NCI-H446 treated with DMSO at 0.1 percent for 48 hours (cell line): ENCODE measurements at regions not wholly inside any gene's neighbourhood (a gene's known extent, or its start where the extent isn't known, plus 50 kb on each side); places are given as distances from the start of the nearest gene placed in this dataset.

Source experiments
- DNase-seq: peaks from one replicate; lab custom pipeline; 2025; lab: John Stamatoyannopoulos, UW

DNA sequence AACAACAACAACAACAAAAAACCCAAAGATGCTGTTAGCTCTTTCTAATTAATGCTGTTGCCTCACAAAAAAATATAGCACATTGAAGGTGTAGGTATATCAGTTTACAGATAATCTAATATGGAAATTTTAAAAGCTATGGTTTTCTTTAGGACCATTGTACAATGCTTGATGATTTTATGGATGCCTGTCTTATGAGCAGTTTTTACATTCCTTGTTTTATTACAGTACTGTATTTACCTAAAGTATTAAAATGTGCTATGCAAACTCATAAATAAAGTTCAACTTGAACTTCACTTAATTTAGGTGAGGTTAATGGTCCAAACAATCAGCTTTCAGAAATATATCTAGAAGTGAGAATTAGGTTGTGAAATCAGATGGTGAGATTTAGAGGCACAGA is 212.2 kb upstream of the GOLIM4 start:
- DNase-seq = no peak

GRCh38 chr3:168295027-168295426 is 199.3 kb upstream of the GOLIM4 start:
- no peak for DNase-seq

DNA sequence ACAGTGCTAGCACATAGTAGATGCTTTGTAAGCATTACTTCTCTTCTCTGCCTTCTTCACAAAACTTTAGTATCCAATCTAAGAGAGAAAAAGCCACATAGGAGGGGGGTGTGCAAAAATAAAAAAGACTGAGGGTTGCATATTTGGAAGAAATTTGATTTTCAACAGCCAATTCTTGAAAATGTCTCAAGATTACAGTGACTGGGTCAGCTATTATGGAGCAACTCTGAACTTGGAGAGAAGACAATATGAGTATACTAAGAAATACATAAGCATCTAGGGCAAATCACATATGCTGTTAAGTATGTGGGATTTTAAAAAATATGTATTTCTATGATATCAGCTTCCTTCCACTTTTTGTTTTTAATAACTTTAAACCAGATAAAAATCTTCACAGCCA is 196.6 kb upstream of the GOLIM4 start:
- no peak for DNase-seq

GRCh38 chr3:168289471-168290008 is 193.8 kb upstream of the GOLIM4 start:
- DNase-seq = no peak

- DNase-seq = no peak
Measured at GRCh38 chr3:168288511-168289401, 193.0 kb upstream of the GOLIM4 start.

DNA sequence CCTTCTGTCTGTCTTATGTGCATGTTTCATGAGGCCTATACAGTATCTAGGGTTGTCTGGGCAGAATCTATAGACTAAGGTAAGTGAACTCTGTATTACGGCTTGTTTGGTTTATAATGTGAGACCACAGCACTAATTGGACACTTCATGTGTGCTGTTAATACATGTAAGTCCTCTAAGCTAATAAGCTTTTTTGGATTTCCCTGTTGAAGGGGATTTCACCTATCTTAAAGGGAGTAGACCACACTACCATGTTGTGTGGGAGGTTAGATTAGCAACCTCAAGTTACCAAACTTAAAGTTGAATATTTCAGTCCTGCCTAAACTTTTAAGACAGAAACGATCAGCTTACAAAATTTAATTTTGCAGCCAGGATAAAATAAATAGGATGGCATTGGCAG is 189.8 kb upstream of the GOLIM4 start:
- DNase-seq = no peak

- DNase-seq = no peak
Measured at GRCh38 chr3:168284728-168285127, 189.0 kb upstream of the GOLIM4 start.

- DNase-seq = no peak
Measured at GRCh38 chr3:168275662-168276061, 179.9 kb upstream of the GOLIM4 start.

DNA sequence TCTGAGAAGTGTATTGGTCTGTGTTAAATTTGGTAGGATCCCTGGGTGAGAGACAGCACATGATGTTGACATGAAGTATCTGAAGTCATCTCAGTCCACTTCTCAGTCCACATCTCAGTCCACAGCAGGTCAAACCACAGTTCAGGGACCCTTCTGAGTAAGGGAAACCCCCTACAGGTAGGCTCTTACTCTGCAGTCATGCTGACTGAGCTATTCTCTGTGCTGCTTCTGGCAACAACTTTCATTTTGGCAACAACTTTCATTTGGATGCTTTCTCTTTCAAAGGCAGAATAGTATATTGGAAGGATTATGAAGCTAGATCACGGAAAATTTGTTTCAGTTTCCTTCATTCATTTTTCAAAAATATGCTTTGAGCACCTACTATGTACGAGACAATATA is 178.2 kb upstream of the GOLIM4 start:
- DNase-seq = no peak

DNA sequence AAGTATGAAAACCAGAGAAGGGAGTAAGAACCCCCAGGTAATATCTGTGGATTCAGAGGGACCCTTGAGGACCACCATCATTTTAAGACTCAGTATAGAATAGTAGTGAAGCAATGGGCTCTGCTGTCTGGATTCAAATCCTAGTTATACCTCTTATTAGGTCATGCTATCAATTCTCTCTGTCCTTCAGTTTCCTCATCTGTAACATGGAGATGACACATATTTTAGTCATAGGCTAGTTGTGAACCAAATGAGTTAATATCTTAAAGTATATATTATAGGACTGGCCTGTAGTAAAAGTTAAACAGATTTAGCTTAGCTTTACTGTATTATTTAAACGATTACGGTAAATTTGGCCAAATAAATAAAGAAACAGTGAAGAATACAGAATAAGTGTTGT is 177.3 kb upstream of the GOLIM4 start:
- no peak for DNase-seq

DNA sequence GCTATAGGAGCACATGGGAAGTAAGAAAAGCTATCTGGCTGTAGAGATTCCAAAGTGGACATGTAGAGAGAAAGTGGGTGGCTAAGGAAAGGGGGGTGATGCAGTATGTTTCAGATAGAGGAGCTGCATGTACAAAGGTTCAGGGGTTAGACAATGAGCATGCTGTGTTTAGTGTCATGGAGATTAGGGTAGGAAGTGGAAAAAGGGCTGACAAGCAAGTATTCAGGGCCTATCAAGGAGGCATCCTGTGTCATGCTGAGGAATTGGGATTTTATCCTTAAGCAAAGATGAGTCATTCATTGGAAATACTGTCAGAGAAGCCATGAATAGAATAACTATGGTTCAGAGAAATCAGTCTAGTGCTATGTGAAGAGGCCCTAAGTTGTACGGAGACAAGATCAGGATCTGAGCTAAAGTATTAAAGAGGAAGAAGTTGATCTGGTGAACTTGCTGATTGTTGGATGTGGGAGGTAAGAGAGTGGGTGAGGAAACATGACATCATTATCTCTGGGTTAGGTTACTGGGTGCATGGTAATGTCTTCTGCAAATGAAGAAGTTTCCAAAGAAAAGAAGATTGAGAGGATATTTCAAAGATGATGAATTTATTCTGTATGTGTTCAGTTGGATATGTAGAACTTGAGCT is 176.7 kb upstream of the GOLIM4 start:
- DNase-seq = no peak

GRCh38 chr3:168271932-168272331 is 176.2 kb upstream of the GOLIM4 start:
- no peak for DNase-seq

DNA sequence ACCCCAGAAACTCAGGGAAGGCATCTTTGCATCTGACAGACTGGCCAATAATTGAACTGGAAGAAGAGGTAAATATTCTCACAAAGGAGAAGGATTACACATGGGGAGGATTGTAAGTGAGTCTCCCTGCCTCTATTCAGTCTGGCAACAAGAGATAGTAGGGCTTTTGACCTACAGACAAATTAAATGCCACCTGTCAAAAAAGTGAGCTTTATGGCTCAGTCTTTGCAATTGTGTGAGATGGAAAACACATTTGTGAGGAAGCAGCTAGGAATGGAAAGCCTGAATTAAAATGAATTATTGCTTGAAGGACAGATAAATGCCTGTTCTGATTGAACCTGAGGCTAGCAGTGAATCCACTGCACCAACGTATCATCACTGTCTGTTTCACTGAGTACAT is 173.3 kb upstream of the GOLIM4 start:
- DNase-seq = no peak

- no peak for DNase-seq
Measured at GRCh38 chr3:168267179-168267578, 171.5 kb upstream of the GOLIM4 start.

GRCh38 chr3:168266335-168266734 is 170.6 kb upstream of the GOLIM4 start:
- DNase-seq = no peak

- DNase-seq = no peak
Measured at GRCh38 chr3:168262887-168263286, 167.2 kb upstream of the GOLIM4 start.

GRCh38 chr3:168260859-168261258 is 165.1 kb upstream of the GOLIM4 start:
- DNase-seq = no peak

DNA sequence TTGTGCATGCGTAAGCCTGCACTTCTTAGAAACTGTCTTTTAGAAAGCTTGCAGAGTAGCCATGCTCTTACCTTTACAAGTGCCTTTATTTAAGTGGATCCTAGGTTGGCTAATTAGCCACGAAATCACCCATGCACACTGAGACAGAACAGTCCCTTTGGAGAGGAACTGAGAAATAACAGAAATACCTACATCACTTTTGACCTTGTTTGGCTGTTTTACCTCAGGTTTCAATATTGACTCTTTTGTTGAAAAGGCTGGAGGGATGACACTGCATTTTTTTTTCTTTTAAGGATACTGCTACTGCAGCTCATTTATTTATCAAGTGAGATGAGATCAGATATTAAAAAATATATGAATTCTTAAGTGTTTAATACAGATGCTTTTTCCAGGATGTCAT is 155.6 kb upstream of the GOLIM4 start:
- no peak for DNase-seq

DNA sequence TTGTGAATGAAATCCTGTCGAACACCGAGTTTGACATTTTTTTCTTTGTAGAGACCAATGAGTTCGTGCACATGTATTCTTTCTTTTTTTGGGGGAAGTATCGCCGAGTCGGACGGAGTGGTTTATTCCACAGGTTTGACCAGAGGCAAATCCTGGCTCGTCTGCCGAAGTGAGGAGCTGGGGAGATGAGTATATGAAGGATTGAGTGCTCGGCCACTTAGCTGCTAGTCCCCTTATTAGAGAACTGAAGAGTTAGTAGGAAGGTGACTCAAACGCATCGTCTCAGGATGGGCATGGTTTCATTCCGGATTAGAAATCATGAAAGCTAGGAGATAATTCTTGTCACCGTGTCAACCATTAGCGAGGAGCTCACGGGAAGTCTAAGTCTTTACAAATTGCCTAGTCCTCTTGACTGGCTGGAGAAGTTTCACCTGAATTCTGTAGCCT is 154.7 kb upstream of the GOLIM4 start:
- peak; percentile 26 for DNase-seq

DNA sequence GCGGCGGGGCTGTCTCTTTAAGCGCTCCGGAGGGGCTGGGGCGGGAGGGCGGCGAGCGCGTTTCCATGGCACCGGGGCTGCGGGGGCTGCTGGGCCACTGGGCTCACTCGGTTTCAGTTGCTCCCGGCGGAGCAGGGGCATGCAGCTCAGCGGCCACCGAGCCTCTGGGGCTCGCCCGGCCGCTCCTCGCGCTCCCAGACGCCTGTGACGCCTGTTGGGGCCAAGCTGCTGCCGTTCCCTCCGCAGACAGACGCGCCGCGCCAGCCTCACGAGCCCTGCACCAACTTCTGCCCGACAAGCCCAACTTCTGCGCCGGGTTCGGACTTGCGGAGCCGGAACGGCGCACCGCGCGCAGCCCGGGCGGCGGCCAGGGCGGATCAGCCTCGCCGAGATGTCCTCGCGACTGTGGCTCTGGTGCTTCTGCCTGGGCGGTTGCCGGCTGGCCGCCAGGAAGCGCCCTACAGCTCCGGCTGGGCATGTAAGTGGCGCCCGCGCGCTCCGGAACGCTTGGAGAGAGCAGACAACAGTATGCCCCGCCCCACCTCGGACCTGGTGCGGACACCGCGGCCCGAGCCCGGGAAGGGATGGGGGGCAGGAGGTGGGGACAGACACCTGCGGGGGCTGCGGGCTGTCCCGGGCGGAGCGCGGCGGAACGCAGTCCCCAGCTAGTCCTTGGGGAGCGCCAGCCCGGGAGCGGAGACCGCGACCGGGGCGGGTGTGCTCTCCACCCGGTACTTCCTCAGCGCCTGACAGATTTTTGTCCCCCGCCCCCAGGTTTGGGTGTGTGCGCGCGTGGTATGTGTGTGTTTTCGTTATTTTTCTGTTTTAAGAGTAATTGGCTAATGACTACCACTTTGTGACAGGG is 154.1 kb upstream of the GOLIM4 start:
- peak; percentile 82 for DNase-seq

DNA sequence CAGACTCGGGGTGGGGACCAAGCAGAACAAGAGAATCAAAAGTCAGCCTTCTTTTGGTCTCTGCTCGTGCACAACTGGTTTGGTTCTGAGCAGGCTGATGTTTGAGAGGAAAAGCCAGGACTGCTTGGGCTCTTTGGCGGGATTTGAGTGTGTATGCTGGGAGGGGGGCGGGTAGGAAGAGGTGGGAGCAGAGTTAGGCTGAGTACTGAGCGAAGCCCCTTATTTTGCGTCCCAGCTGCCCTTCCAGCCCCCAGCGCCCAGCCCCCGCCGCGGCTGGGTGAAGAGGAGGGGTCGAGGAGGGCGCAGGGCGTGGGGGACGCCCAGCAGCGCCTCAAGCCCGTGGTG is 153.5 kb upstream of the GOLIM4 start:
- DNase-seq = peak; percentile 64
